SJCRH30 (cell line): ENCODE measurements at regions not wholly inside any gene's neighbourhood (a gene's known extent, or its start where the extent isn't known, plus 50 kb on each side); places are given as distances from the start of the nearest gene placed in this dataset.
"Not testable (repeated sequence)": the region's sequence is repeated elsewhere in the genome, so short reads cannot be mapped to it uniquely, and the experiment has no call there.

Source experiments
- DNase-seq, 2 experiments: peaks; one replicate each; pipeline ENCODE4 v3.0.0-alpha.2; 2015 to 2020
- H3K27ac ChIP-seq: fragments of 250-450 bp; sonication (Bioruptor Pico); 2 replicates; pipeline ENCODE4 v1.5.1; 2020; ENCODE audit warnings: mild to moderate bottlenecking, moderate library complexity
- H3K27me3 ChIP-seq: fragments of 250-450 bp; sonication (Bioruptor Pico); 2 replicates; pipeline ENCODE4 v1.5.1; 2020; ENCODE audit warnings: mild to moderate bottlenecking, moderate library complexity
- H3K36me3 ChIP-seq: fragments of 250-450 bp; sonication (Bioruptor Pico); 2 replicates; pipeline ENCODE4 v1.5.1; 2020; ENCODE audit warnings: mild to moderate bottlenecking, moderate library complexity
- H3K4me1 ChIP-seq: fragments of 250-450 bp; sonication (Bioruptor Pico); 2 replicates; pipeline ENCODE4 v1.5.1; 2020; ENCODE audit warnings: mild to moderate bottlenecking, moderate library complexity
- H3K4me3 ChIP-seq: fragments of 250-450 bp; sonication (Bioruptor Pico); 2 replicates; pipeline ENCODE4 v1.5.1; 2020; ENCODE audit warnings: mild to moderate bottlenecking, moderate library complexity
- H3K9me3 ChIP-seq: fragments of 250-450 bp; sonication (Bioruptor Pico); replicated peaks from 2 replicates; pipeline ENCODE4 v1.5.1; 2020; ENCODE audit warnings: mild to moderate bottlenecking, moderate library complexity

GRCh38 chrX:43380704-43381103 is 275.4 kb upstream of the MAOA start:
- Histone ChIP-seq H3K4me1 (no peaks in the 10 kb centered on the region), H3K9me3 (no peaks in the 10 kb centered on the region), H3K27ac (no peak overlapping the region), H3K4me3 (no peak overlapping the region), H3K27me3 (no peaks in the 10 kb centered on the region), H3K36me3 (no peaks in the 10 kb centered on the region)
- no peak for DNase-seq

GRCh38 chrX:43386875-43387274 is 269.2 kb upstream of the MAOA start:
- no peak overlapping the region for H3K4me3 ChIP-seq
- H3K27me3 ChIP-seq: no peaks in the 10 kb centered on the region
- DNase-seq: no peak

GRCh38 chrX:43405191-43405590 is 250.9 kb upstream of the MAOA start:
- Histone ChIP-seq H3K27ac (no peak overlapping the region), H3K36me3 (no peaks in the 10 kb centered on the region), H3K9me3 (no peaks in the 10 kb centered on the region), H3K4me1 (no peaks in the 10 kb centered on the region), H3K4me3 (no peak overlapping the region), H3K27me3 (no peaks in the 10 kb centered on the region)
- DNase-seq: no peak

More at GRCh38 chrX:43386875-43387274, 269.2 kb upstream of the MAOA start:
- Histone ChIP-seq H3K36me3 (no peaks in the 10 kb centered on the region), H3K27ac (no peak overlapping the region), H3K9me3 (no peaks in the 10 kb centered on the region), H3K4me1 (no peaks in the 10 kb centered on the region)

- Histone ChIP-seq H3K4me1 (no peaks in the 10 kb centered on the region), H3K36me3 (no peaks in the 10 kb centered on the region), H3K9me3 (no peaks in the 10 kb centered on the region), H3K4me3 (no peak overlapping the region), H3K27me3 (no peaks in the 10 kb centered on the region), H3K27ac (no peak overlapping the region)
- DNase-seq: no peak
These were observed 232.2 kb upstream of the MAOA start for GRCh38 chrX:43423876-43424275.

GRCh38 chrX:43436517-43436916 is 219.6 kb upstream of the MAOA start:
- Histone ChIP-seq H3K4me3 (no peak overlapping the region), H3K36me3 (no peaks in the 10 kb centered on the region), H3K27ac (no peak overlapping the region), H3K9me3 (no peaks in the 10 kb centered on the region), H3K27me3 (no peaks in the 10 kb centered on the region), H3K4me1 (no peaks in the 10 kb centered on the region)
- DNase-seq: no peak

- H3K36me3 ChIP-seq: no peaks in the 10 kb centered on the region
- no peak for DNase-seq
- H3K27me3 ChIP-seq: no peaks in the 10 kb centered on the region
- no peaks in the 10 kb centered on the region for H3K9me3 ChIP-seq
- H3K4me1 ChIP-seq: no peaks in the 10 kb centered on the region
- H3K27ac ChIP-seq: no peak overlapping the region
- H3K4me3 ChIP-seq: no peak overlapping the region
These were observed 209.3 kb upstream of the MAOA start for GRCh38 chrX:43446752-43447151.

- Histone ChIP-seq H3K9me3 (no peaks in the 10 kb centered on the region), H3K27me3 (no peaks in the 10 kb centered on the region)
These were observed 207.4 kb upstream of the MAOA start for GRCh38 chrX:43448688-43449087.

GRCh38 chrX:43450355-43450754 is 205.7 kb upstream of the MAOA start:
- H3K4me1 ChIP-seq: no peaks in the 10 kb centered on the region
- H3K27ac ChIP-seq: no peak overlapping the region
- no peak for DNase-seq
- no peaks in the 10 kb centered on the region for H3K27me3 ChIP-seq
- no peak overlapping the region for H3K4me3 ChIP-seq
- H3K36me3 ChIP-seq: no peaks in the 10 kb centered on the region
- H3K9me3 ChIP-seq: no peaks in the 10 kb centered on the region

More at GRCh38 chrX:43448688-43449087, 207.4 kb upstream of the MAOA start:
- peak in 1 of 2 experiments; percentile 0 for DNase-seq
- Histone ChIP-seq H3K36me3 (no peaks in the 10 kb centered on the region), H3K4me1 (no peaks in the 10 kb centered on the region), H3K27ac (no peak overlapping the region), H3K4me3 (no peak overlapping the region)

- not testable (repeated sequence) for H3K36me3 ChIP-seq, H3K27ac ChIP-seq, H3K4me3 ChIP-seq, H3K9me3 ChIP-seq, H3K4me1 ChIP-seq, H3K27me3 ChIP-seq, DNase-seq
These were observed 204.0 kb upstream of the MAOA start for GRCh38 chrX:43451976-43452686.

GRCh38 chrX:43456063-43456462 is 200.0 kb upstream of the MAOA start:
- Histone ChIP-seq H3K27ac (no peak overlapping the region), H3K27me3 (no peaks in the 10 kb centered on the region), H3K4me1 (no peaks in the 10 kb centered on the region), H3K9me3 (no peaks in the 10 kb centered on the region), H3K4me3 (no peak overlapping the region), H3K36me3 (no peaks in the 10 kb centered on the region)
- DNase-seq: peak; percentile 8 to 20

- Histone ChIP-seq H3K4me3 (no peak overlapping the region), H3K36me3 (no peaks in the 10 kb centered on the region), H3K9me3 (no peaks in the 10 kb centered on the region), H3K27ac (no peak overlapping the region), H3K4me1 (no peaks in the 10 kb centered on the region), H3K27me3 (no peaks in the 10 kb centered on the region)
- no peak for DNase-seq
These were observed 199.2 kb upstream of the MAOA start for GRCh38 chrX:43456906-43457305.

- H3K4me3 ChIP-seq: no peak overlapping the region
- H3K4me1 ChIP-seq: no peaks in the 10 kb centered on the region
- H3K27me3 ChIP-seq: no peaks in the 10 kb centered on the region
- no peaks in the 10 kb centered on the region for H3K36me3 ChIP-seq
- no peaks in the 10 kb centered on the region for H3K9me3 ChIP-seq
- DNase-seq: no peak
- no peak overlapping the region for H3K27ac ChIP-seq
These were observed 188.4 kb upstream of the MAOA start for GRCh38 chrX:43467608-43468234.

- no peaks in the 10 kb centered on the region for H3K4me1 ChIP-seq
- no peak for DNase-seq
- no peaks in the 10 kb centered on the region for H3K27me3 ChIP-seq
- no peaks in the 10 kb centered on the region for H3K9me3 ChIP-seq
- H3K27ac ChIP-seq: no peak overlapping the region
- H3K4me3 ChIP-seq: no peak overlapping the region
- H3K36me3 ChIP-seq: no peaks in the 10 kb centered on the region
These were observed 186.6 kb upstream of the MAOA start for GRCh38 chrX:43469391-43470054.

GRCh38 chrX:43474321-43474720 is 181.8 kb upstream of the MAOA start:
- H3K4me1 ChIP-seq: no peaks in the 10 kb centered on the region
- H3K9me3 ChIP-seq: no peaks in the 10 kb centered on the region
- DNase-seq: no peak
- H3K27me3 ChIP-seq: no peaks in the 10 kb centered on the region
- no peaks in the 10 kb centered on the region for H3K36me3 ChIP-seq
- no peak overlapping the region for H3K27ac ChIP-seq
- H3K4me3 ChIP-seq: no peak overlapping the region

- DNase-seq: no peak
- Histone ChIP-seq H3K36me3 (no peaks in the 10 kb centered on the region), H3K4me3 (no peak overlapping the region), H3K27ac (no peak overlapping the region), H3K4me1 (no peaks in the 10 kb centered on the region), H3K9me3 (no peaks in the 10 kb centered on the region), H3K27me3 (no peaks in the 10 kb centered on the region)
These were observed 177.0 kb upstream of the MAOA start for GRCh38 chrX:43479070-43479469.
